Hematopoietic multipotent progenitor cell (in vitro differentiated cells): ENCODE measurements at regions not wholly inside any gene's neighbourhood (a gene's known extent, or its start where the extent isn't known, plus 50 kb on each side); places are given as distances from the start of the nearest gene placed in this dataset.
"Not testable (repeated sequence)": the region's sequence is repeated elsewhere in the genome, so short reads cannot be mapped to it uniquely, and the experiment has no call there.

Experiments used
- DNase-seq, 3 donors: peaks; one replicate each; pipeline ENCODE4 v3.0.0-alpha.2; 2011 to 2015; ENCODE audit warnings: low read depth in 2 of 3, low spot score in 2 of 3

DNA sequence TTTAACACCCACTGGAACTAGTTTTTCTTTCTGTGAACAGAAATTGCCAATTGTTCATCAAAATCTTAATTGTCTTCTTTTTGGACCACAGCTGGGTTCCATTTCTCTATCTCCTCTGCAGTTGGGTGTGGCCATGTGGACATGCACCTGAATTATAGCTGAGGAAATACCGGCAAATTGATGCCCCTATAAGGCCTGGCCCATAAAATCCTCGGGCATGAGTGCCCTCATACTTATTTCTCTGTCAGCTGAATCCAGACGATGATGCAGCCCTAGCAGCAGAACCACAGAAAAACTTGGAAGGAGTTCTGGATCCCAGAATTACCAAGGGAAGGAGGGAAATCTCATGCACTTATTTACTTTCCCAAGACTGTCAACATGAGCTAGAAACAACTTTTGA lies 249.0 kb downstream of the CYRIA start:
- no peak for DNase-seq

- not testable (repeated sequence) for DNase-seq
These were observed 249.8 kb downstream of the CYRIA start for GRCh38 chr2:16415861-16416260.

GRCh38 chr2:16413947-16414346 lies 251.7 kb downstream of the CYRIA start:
- no peak for DNase-seq

DNA sequence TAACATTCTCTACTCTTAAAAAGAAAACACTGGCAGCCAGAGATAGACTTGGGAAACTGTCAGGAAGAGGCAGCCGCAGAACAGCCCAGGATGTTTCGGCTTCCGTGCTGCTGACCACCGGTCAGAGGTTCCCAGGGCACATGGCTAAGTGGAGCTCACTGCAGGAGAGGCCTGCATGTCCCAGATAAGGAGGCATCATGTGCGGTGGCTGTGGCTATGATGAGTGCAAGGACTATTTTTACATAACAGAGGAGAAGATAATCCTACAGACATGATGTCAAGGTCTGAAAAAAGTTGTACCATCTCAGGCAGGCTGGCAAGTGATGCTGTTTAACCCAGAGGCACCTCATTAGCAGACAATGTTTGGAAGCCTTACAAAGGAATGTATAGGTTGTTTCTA lies 252.3 kb downstream of the CYRIA start:
- peak in 2 of 3 donors; percentile 84 to 91 for DNase-seq

DNA sequence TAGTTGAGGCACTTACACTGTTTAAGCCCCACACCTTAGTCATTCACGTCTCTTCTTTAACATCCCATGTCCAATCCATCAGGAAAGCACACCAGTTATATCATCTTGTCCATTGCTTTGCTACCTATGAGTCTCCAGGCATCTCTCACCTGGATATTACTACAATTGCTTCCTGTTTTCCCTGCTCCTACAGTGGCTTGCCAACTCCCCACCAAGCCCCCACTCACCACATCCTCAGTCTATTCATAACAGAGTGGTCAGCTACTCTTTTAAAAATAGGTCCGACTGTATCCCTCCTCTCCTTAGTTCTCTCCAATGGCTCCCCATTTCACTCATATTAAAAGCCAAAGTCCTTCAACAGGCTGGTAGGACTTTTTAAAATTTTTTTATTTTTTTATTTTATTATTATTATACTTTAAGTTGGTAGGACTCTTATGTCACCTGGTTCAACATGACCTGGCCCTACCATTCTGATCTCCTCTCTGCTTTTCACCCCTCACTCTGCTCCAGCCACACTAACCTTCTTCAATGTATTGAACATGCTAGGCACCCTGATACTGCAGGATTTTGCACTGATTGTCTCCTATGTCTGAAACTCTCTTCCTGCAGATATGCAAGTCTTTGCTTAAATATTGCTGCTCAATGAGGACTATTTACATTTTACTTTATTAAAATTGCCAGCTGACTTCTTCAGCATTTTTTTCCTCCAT lies 253.2 kb downstream of the CYRIA start:
- no peak for DNase-seq

DNA sequence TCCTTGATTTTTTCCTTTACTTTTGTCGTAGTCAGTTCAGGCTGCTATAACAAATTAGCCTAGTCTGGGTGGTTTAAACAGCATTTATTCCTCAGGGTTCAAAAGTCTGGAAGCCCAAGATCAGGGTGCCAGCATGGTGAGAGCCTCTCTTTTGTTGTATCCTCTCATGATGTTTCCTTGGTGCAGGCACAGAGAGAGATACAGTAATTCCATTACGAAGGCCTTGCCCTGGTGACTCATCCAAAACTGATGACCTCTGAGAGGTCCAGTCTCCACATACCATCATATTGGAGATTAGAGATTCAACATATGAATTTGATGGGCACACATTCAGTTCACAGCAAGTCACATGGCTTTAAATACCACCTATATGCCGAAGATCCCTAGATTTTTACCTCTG lies 253.8 kb downstream of the CYRIA start:
- DNase-seq, result no peak

DNA sequence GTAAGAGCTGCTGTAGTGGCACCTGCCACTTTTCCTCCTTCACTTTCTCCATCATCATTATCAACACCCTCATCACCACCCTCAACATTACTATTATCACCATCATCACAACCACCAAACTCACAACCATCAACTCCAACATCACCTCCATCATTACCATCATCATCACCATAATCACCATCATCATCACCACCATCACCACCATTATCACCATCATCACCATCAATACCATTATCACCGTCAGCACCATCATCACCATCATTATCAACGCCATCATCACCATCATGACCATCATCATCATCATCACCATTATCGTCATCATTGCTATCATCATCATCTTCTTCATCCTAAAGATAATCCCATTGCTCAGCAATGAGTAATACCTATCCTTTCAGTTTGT lies 255.8 kb downstream of the CYRIA start:
- DNase-seq, result no peak

DNA sequence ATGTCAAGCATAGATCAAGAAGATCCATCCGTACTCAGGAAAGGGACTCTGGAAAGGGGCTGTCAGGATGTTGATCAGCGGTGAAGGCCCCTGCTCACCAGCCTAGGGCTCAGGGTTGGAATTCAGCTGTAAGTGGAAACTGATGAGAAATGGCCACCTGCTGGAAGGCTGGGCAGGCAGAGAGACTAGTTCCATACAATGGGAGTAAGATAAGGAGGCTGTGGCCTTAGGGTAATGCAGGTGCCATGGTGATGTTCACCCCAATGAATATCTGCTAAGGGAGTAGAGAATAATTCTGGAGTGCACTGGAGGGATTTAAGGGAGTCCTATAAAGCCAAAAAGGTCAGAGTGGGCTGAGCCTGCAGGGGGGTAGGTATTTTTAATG lies 256.6 kb downstream of the CYRIA start:
- no peak for DNase-seq

DNA sequence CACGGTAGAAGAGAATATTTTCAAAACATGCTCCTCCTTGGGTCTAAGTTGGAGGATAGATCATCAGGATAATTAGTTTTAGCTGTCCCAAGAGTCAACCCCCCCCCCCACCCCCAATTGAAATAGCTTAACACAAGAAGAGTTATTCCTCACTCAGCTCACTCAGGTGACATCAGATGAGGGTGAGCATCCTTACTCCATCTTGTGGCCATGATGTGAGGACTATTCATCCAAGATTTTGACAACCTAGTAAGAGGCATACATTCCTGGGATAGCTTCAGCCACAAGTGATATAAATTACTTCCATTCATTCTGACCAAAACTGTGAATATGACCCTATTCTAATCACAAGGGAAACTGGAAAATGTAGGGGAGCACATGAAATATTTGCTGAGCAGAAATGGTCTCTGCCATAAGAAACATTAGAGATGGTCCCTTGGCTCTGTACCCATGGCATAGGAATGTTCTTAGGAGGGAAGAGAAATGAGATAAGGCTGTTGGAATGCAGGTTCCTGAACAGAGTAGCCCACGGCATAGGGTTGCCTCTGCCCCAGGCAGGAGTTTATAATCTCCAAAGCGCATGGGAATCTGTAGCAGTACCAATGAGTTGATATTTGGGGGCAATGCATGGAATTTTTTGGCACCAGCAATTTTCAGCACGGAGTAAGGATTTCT lies 257.2 kb downstream of the CYRIA start:
- DNase-seq, result no peak

GRCh38 chr2:16407358-16407757 lies 258.3 kb downstream of the CYRIA start:
- DNase-seq, result no peak

DNA sequence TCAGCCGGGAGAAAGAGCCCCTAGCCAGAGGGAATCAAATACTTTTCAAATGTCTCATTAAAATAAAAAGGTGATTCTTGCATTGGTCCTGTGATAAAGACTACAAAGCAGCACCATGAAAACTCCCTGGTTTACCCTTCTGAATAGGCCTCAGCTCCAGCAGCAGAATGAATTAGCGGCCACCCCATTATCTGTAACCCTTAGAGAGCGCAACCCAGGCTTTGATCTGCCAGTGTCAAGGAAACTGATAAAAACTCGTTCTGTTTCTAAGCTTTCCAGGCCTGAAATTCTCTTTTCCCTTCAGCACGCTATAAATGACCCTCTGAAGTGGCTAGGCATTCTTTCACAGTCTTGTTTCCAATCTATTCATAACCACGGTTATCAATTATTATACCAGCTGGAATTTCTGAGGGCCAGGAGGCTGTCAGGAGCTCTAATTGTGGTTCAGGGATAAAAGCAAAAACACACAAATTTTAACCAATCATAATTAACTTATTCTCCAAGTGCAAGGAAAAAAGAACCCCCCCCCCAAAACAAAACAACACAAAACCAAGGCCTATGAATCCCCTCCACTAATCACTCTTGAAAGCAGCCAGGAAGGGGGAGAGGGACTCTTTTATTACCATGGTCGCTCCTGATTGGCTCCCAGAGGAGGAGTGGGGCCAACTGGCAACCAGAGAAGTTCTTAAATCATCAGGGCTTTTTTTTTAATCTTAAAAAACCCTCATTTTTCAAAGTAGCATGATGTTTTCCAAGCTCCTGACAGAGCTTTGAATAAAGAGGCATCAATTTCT lies 258.9 kb downstream of the CYRIA start:
- no peak for DNase-seq

- no peak for DNase-seq
These were observed 260.1 kb downstream of the CYRIA start for GRCh38 chr2:16405551-16405950.

DNA sequence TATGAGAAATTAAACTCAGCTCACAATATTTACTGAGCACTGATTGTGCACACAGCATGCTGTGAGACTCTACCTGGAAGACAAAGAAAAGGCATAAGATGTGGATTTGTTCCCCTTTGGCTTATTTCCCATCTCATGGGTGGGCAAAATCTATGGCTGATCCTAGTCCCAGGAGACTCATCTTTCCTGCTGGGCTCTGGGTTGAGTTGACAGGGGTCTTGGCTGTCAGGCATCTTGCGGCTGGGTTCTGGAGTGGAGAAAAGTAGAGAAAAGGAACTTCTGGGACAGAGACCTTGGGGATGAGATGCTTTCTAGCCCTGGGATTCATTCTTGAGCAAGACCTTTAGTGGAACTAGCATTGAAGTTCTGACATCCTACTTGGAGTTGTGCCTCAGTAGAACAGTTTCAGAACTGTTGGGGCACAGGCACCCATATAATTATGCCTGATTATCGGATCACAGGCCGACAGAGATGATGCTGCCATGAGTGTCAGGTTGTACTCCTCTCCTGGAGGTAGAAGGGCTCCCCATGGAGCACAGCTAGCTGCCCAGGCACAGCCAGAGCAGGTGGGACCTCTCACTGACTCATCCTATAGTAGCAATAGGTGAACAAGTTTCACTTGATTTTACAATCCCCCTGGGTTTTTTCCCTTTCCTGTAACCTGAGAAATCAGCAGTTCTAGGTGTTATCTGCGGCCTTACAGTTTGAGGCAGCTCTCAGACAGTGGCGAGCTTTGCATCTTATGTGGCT lies 260.9 kb downstream of the CYRIA start:
- no peak for DNase-seq

GRCh38 chr2:16404146-16404545 lies 261.5 kb downstream of the CYRIA start:
- no peak for DNase-seq

DNA sequence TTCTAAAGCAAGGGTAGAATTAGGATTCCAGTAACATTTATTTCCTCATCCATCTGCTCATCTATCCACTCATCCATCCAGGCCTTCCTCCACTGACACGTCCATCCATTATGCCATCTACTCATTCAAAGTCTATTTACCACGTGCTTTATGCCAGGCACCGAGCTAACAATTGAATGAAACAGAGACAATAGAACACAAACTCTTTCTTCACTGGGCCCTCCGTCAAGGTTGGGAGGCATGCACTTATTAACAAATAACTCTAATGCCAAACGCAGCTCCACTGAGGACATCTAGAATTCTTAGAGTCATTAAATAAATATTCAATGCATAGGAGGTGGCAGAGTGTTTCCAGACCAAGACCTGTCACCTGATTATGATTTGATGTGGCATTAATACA lies 262.7 kb downstream of the CYRIA start:
- DNase-seq, result no peak

GRCh38 chr2:16401761-16402300 lies 263.8 kb downstream of the CYRIA start:
- no peak for DNase-seq

GRCh38 chr2:16400127-16400623 lies 265.5 kb downstream of the CYRIA start:
- peak in 2 of 3 donors; percentile 86 to 88 for DNase-seq

DNA sequence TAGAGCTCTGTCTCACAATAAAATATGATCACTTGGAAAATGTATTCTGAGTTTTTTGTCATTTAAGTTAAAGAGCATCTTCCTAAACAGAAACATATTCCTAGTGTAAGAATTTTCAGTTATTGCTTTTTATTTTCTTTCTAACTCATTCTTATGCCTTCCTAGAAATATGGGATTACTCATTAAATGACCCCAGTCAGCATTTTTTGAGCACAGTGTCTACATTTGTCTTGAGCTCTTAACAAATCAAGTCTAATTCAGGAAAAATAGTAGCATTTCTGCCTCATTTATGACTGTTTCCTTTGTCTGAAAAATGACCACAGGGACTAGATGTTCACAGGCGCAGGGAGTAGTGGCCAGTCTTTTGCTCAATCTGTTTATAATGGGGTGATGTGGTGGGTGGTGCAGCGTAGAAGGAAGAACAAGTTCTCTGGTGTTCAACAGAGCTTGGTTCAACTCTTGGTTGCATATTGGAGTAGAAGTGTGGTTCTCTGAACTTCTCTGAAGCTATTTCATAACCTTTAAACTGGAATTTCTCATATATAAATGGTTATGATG lies 267.1 kb downstream of the CYRIA start:
- no peak for DNase-seq

DNA sequence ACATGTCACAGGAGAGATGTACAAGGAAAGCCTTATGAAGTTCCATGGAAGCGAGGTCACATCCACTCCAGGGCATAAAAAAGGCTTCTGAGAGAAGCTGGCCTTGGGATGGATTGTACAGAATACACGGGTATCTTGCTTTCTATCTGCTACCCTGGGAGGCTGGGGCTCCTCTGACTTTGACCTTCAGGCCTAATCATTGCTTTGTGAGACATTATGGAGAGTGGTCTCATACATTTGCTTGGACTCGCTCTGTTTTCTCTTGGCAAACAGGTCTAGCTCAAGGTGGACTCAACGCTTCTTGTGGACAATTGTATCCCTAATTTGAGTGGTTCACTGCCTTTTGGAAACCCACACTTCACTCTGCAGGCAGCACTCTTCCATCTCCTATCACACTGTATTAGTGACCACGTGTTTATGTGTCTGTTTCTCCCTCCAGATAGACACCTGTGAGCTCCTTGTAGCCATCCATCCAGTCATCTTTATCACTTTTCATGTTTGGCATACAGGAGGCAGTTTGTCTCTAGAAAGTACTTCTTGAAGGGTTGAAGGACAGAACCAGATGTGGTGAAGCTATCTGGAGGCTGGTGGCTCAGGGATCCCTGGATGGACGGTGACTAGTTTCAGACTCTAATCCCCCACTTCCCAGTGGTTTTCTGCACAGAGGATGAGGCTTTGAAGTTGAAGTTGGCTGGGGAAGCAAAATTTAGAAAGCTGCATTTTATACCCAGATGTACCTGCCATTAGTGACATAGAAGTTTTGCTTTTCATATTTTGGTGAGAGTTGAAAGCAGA lies 267.8 kb downstream of the CYRIA start:
- DNase-seq, result no peak
